ENCODE measurements at regions not wholly inside any gene's neighbourhood (a gene's known extent, or its start where the extent isn't known, plus 50 kb on each side); places are given as distances from the start of the nearest gene placed in this dataset.

- DNase-seq (ENCODE audit: extremely low read depth in 1 of 11, low read depth in 9 of 11, low spot score in 4 of 11), result peak in 3 of 11 donors; percentile 26 to 33 (median 27)
Observed at GRCh38 chr20:10902576-10903282, 228.9 kb upstream of the JAG1 start.

DNA sequence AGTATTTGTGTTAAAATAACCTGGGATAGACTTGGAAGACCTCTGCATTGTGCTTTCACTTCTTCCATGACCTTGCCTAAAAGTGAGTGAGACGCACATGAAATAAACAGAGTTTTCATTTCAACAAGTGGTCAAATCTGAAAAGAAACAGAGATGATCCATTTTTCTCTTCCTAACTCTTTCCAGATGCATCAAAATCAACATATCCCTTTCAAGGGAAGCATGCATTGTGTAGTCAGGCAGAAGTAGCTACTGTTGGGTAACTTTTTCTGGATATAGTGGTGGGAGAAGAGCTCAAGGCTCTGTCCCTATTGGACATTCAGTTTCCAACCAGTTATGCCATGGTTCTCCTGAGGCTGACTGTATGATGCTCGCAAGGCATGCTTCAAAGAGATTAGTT lies 233.0 kb upstream of the JAG1 start:
- DNase-seq (ENCODE audit: extremely low read depth in 1 of 11, low read depth in 9 of 11, low spot score in 4 of 11), result no peak

GRCh38 chr20:10909803-10910202 lies 236.0 kb upstream of the JAG1 start:
- DNase-seq (ENCODE audit: extremely low read depth in 1 of 11, low read depth in 9 of 11, low spot score in 4 of 11), result no peak

DNA sequence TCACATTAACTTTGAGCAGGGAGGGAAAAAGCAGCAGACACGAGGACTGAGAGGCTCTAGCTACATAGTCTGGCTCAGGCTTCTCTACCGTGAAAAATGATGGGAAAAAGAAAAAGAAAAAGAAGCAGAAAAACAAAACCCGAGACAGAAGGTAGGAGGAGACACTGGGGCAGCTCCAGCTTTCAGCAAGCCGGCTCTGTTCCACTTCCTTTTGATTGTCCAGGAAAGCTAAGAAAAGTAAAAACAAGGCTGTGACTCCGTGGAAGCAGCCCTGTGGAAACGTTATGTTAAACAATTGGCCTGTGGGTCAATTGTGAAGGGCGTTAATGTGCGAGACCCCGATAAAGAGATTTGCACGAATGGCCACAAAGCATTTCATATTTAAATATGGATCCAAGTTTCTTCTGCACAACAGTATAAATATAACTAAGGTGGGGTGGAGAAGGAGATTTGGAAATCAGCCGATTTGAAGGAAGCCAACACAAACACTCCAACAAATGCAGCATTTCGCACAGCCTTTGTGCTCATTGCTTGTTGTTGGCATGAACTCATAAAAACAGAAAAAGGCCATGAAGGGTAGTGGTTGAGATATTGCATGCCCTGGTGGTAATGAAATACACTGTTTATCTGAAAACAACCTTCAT lies 236.9 kb upstream of the JAG1 start:
- no peak for DNase-seq (ENCODE audit: extremely low read depth in 1 of 11, low read depth in 9 of 11, low spot score in 4 of 11)

DNA sequence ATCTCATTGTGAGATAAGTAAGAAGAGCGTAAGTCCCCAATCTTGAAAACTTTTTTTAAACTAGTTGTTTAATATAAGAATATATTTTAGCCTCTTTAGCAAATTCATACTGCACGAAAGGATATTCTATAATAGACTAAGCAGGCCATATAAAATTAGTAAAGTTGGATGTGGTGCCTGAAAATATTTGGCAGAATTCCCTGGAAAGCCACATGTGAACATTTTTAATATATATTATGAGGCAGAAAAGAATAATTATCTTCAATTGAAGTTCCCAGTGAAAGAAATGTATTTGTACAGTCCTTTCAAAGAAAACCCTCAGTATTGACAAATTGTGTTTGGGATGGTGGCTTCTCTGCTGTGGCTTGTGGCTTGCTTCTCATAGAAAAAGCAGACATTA lies 237.5 kb upstream of the JAG1 start:
- DNase-seq (ENCODE audit: extremely low read depth in 1 of 11, low read depth in 9 of 11, low spot score in 4 of 11), result no peak

GRCh38 chr20:10915815-10916214 lies 242.0 kb upstream of the JAG1 start:
- DNase-seq (ENCODE audit: extremely low read depth in 1 of 11, low read depth in 9 of 11, low spot score in 4 of 11), result no peak

DNA sequence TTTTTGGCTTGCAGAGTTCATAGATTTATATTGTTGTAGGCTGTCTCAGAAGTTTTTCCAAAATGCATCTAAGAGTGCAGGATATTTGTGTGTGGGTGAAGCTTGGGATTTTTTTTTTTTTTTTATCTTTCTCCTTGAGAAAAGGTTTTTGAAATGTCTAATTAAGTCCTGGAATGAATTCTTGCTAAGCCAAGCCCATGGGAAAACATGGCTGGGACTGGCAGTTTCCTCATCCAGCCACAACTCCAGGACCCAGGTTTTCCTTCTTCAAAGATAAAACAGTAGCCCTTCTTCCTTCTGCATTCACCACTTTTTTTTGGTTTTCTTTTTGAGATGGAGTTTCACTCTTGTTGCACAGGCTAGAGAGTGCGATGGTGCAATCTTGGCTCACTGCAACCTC lies 242.5 kb upstream of the JAG1 start:
- no peak for DNase-seq (ENCODE audit: extremely low read depth in 1 of 11, low read depth in 9 of 11, low spot score in 4 of 11)

DNA sequence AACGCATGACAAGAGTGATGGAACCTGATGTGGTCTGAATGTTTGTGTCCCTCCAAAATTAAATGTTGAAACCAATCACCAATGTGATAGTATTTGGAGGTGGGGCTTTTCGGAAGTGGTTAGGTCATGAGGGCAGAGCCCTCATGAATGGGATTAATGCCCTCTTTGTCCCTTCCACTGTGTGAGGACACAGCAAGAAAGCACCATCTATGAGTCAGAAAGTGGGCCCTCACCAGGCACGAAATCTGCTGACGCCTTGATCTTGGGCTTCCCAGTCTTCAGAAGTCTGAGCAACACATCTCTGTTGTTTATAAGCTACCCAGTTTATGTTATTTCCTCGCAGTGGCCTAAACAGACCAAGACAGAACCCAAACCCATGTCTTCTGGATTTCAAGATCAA lies 244.0 kb upstream of the JAG1 start:
- no peak for DNase-seq (ENCODE audit: extremely low read depth in 1 of 11, low read depth in 9 of 11, low spot score in 4 of 11)

GRCh38 chr20:10919396-10920140 lies 245.8 kb upstream of the JAG1 start:
- DNase-seq (ENCODE audit: extremely low read depth in 1 of 11, low read depth in 9 of 11, low spot score in 4 of 11), result no peak

DNA sequence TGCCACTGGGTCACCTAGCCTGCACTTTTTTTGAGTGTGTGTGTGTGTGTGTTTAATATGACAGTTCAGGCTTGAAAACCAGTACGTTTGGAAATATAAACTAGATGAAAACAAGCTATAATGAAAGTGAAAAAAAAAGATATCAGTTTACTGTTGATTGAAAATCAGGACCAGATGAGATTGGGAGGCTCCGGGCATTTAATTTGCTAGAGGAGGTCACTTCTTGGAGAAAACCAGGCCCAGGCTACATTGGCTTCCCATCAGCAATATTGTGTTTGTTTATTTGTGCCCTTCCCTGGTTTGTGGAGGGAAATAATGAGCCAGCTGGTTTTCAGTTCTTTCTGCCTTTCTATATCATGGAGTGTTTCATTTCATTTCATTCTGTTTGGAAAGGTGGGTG lies 246.6 kb upstream of the JAG1 start:
- DNase-seq (ENCODE audit: extremely low read depth in 1 of 11, low read depth in 9 of 11, low spot score in 4 of 11), result no peak

GRCh38 chr20:10921491-10922010 lies 247.8 kb upstream of the JAG1 start:
- DNase-seq (ENCODE audit: extremely low read depth in 1 of 11, low read depth in 9 of 11, low spot score in 4 of 11), result no peak

GRCh38 chr20:10922506-10922905 lies 248.7 kb upstream of the JAG1 start:
- no peak for DNase-seq (ENCODE audit: extremely low read depth in 1 of 11, low read depth in 9 of 11, low spot score in 4 of 11)

GRCh38 chr20:10922941-10923340 lies 249.1 kb upstream of the JAG1 start:
- DNase-seq (ENCODE audit: extremely low read depth in 1 of 11, low read depth in 9 of 11, low spot score in 4 of 11), result no peak

DNA sequence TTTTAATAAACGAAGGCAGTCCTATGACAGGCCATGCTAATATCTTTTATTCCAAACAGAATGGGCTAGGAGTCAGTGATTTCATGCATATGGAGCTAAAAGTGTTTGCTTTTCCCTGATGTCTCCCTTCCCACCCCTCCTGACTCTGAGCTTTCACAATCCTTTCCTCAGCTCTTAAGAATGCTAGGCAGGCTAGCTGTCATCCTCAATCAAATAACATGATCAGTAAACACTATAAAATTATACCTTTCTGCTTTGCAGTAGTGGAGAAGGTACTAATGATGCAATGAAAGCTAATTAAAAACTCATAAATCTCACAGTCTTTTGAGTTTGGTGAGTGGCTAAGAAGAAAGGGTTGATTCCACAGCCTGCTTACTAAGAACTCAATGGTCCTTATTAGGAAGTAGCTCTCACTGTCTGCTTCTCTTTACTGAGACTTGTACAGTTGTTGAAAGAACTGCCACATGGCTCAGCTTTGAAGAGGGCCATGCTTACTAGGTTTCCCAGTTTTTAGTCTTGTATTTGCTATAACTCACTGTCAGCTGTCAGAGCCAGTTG lies 250.9 kb upstream of the JAG1 start:
- no peak for DNase-seq (ENCODE audit: extremely low read depth in 1 of 11, low read depth in 9 of 11, low spot score in 4 of 11)

DNA sequence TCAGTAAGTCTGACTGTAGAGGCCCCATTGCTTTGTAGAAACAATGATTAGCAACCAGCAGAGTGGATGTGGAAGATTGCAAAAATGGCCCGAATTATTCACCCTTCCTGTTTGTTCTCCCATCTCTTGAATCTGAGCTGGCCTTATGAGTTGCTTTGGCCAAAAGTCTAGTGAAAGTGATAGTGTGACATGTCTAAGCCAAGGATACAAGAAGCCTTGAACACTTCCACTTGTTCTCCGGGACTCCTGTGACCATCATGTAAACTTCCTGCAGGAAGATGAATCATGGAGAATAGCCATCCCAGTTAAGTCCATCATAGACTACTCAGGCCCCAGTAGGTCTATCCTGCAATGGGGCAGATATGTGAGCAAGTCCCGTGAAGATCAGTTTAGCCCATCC lies 252.0 kb upstream of the JAG1 start:
- no peak for DNase-seq (ENCODE audit: extremely low read depth in 1 of 11, low read depth in 9 of 11, low spot score in 4 of 11)

DNA sequence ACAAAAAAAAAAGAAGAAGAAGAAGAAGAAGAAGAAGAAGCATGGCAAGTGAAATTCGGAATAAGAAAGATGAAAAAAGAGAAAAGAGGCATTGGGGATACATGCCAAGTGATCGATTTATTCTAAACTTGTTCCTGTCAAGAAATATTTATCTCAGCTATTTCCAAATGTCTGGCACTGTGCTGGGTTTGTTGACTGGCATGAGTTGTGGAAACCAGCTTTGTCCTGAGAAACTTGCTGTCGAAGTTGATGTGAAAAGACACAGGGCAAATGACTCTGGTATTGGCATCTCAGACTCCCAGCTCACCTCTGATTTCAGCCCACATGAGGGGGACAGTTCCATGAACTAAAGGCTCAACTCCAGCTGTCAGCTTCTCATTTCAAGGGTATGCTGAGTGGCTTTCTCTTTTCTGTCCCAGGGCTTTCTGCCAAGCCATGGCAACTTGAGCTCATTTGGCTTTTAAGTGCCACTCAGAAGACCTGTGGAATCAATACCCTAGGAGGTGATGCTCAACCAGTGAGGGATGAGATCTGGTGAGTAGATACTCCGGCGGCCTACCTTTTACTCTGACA lies 253.3 kb upstream of the JAG1 start:
- DNase-seq (ENCODE audit: extremely low read depth in 1 of 11, low read depth in 9 of 11, low spot score in 4 of 11), result no peak

DNA sequence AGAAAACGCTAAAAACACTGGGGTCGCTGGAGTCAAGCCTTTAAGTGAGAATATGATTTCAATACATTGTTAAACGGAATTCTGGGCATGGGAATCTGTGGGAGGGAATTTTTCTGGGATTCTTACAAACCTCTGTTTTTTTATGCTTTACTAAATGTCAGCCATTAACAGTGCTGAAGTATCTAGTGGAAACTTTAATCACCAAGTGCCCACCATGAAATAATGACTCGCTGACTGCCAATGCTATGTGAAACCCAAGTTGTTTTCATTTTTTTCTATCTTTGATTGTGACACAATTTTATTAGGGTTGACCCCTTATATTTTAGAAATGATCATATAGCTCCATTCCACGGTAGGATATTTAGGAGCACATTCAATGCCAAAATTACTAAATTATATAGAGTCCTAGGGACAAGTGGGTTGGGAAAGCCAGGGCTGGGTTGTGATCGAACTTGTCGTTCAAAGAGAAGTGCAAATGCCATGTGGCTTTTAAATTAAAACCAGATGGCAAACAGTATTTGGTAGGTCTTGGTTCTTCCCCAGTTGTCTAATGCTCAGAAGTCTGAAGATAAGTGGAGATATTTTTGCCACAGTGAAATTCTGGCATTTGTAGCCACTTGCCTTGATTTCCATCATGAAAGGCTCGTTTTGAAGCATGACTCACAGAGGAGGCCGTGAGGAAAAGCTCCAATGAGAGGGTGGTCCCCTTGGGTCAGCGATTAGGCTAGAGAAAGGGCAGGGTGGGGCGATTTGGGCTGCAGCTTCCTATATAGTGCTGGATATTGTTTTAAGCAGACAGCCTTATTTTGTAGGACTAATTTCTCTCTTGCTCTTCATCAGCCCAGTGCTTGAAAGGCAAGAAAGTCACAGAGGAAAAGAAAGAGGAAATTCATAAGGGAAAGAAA lies 254.4 kb upstream of the JAG1 start:
- no peak for DNase-seq (ENCODE audit: extremely low read depth in 1 of 11, low read depth in 9 of 11, low spot score in 4 of 11)

DNA sequence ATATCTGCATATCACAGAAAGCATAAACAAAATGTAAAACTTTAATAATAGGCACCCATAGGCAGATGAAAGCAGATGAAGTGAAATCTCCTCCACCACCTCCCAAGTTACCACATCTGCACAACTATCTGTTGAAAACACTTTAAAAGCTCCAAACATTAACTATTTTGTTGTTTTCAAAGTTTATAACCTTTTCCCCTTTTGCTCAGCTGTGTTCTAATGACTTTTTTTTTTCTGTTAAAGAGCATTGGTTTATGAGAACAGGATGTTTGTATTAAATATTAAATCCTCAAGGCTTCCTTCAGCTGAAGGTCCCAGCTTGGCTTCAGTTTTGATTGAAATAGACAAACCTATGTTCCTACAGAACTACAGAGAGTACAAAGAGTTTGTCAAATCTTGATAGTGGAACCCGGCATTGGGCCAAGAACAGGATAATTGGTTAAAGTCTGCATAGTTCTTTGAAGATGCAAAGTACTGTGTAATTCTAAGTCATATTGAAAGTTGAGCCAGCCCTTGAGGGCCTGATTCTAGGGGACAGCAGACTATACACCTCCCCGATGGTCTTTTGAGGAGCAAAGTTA lies 255.1 kb upstream of the JAG1 start:
- no peak for DNase-seq (ENCODE audit: extremely low read depth in 1 of 11, low read depth in 9 of 11, low spot score in 4 of 11)

Data from renal cortex interstitium (tissue), 11 donors.